HCT116 (cell line): ENCODE measurements at regions not wholly inside any gene's neighbourhood (a gene's known extent, or its start where the extent isn't known, plus 50 kb on each side); places are given as distances from the start of the nearest gene placed in this dataset.
A peak's percentile ranks its signal among the peaks of the same experiment; 100 is the strongest.

ENCODE experiments used
- CTCF ChIP-seq, 3 experiments: fragments of 200-600 bp in 1 of 3; sonication (generic) in 1 of 3; IDR thresholded peaks in 2 of 3; conservative IDR thresholded peaks in 1 of 3; 2 replicates each; pipeline ENCODE4 v1.5.1; 2012 to 2017; ENCODE audit warnings: low read depth in 2 of 3, low read length in 2 of 3, antibody characterized with exemption in 1 of 3, borderline replicate concordance in 1 of 3, control low read depth in 1 of 3, mild to moderate bottlenecking in 1 of 3, mixed read lengths in 1 of 3, mixed run types in 1 of 3, moderate library complexity in 1 of 3; ENCODE audit not compliant: insufficient read depth in 1 of 3
- EGR1 ChIP-seq: IDR thresholded peaks from 2 replicates; pipeline ENCODE4 v1.6.1; 2012; ENCODE audit warnings: low read depth
- EZH2 ChIP-seq: fragments of 200-600 bp; sonication (generic); IDR thresholded peaks from 2 replicates; pipeline ENCODE4 v1.6.1; 2017; ENCODE audit warnings: antibody characterized with exemption, mixed run types
- POLR2A ChIP-seq: IDR thresholded peaks from 2 replicates; pipeline ENCODE4 v1.7.0; 2011; ENCODE audit warnings: borderline replicate concordance; ENCODE audit not compliant: insufficient read depth, insufficient read length; ENCODE audit errors: extremely low read depth
- TCF7L2 ChIP-seq: IDR thresholded peaks from 2 replicates; pipeline ENCODE4 v1.7.0; 2011; ENCODE audit warnings: borderline replicate concordance, inconsistent platforms; ENCODE audit not compliant: insufficient read depth, insufficient read length; ENCODE audit errors: extremely low read depth

GRCh38 chr1:177783051-177783450 is 186.8 kb downstream of the SEC16B start:
- no peak for TF ChIP-seq POLR2A
- TF ChIP-seq CTCF (IDR thresholded peaks at IDR 0.05 in 2 of 3, conservative IDR thresholded peaks at IDR 0.05 in 1 of 3; ENCODE audit: borderline replicate concordance in 1 of 3, insufficient read depth in 1 of 3, low read depth in 2 of 3, low read length in 2 of 3), result peak in 2 of 3 experiments; percentile 49 to 50; a peak in 5 of 6 replicates
- no peak for TF ChIP-seq TCF7L2
- no peak for TF ChIP-seq EZH2
- TF ChIP-seq EGR1, result no peak
